ENCODE measurements at regions not wholly inside any gene's neighbourhood (a gene's known extent, or its start where the extent isn't known, plus 50 kb on each side); places are given as distances from the start of the nearest gene placed in this dataset.

DNA sequence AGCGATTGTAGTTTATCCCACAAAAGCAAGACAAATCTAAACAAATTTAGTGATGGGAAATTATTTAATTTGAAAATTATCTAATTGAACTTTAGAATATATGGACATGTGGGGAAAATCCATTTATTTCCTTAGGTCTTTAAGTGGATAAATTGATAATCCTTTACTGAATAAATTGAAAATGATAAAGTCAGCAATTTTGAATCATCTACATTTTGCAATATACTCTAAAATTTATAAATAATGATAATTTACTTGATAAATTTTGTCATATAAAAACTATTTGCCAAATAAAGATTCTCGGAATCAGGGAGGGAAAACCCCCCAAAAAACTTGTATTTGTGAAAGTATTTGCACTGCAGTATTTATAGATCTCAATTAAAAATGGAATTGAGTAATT, 875.3 kb upstream of the SLITRK5 start:
- Histone ChIP-seq H3K4me3 (no peak overlapping the region), H3K36me3 (no peaks in the 10 kb centered on the region), H3K9me3 (no peaks in the 10 kb centered on the region), H3K27me3 (no peaks in the 10 kb centered on the region), H3K4me1 (ENCODE audit: insufficient read depth) (no peaks in the 10 kb centered on the region), H3K27ac (no peak overlapping the region)
- DNase-seq = no peak
- intact Hi-C loops (cut with DNase I) = no loop called here
- TF ChIP-seq, protein P1, sequence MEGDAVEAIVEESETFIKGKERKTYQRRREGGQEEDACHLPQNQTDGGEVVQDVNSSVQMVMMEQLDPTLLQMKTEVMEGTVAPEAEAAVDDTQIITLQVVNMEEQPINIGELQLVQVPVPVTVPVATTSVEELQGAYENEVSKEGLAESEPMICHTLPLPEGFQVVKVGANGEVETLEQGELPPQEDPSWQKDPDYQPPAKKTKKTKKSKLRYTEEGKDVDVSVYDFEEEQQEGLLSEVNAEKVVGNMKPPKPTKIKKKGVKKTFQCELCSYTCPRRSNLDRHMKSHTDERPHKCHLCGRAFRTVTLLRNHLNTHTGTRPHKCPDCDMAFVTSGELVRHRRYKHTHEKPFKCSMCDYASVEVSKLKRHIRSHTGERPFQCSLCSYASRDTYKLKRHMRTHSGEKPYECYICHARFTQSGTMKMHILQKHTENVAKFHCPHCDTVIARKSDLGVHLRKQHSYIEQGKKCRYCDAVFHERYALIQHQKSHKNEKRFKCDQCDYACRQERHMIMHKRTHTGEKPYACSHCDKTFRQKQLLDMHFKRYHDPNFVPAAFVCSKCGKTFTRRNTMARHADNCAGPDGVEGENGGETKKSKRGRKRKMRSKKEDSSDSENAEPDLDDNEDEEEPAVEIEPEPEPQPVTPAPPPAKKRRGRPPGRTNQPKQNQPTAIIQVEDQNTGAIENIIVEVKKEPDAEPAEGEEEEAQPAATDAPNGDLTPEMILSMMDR (IDR thresholded peaks at IDR 0.05) = no peak
- no peak for TF ChIP-seq EP300 (IDR thresholded peaks at IDR 0.05)
- TF ChIP-seq POLR2A (IDR thresholded peaks at IDR 0.05) = no peak
- WGBS, 3 donors = 56 to 77% (median 71%) methylated on average over 2 of the region's 2 CpGs

DNA sequence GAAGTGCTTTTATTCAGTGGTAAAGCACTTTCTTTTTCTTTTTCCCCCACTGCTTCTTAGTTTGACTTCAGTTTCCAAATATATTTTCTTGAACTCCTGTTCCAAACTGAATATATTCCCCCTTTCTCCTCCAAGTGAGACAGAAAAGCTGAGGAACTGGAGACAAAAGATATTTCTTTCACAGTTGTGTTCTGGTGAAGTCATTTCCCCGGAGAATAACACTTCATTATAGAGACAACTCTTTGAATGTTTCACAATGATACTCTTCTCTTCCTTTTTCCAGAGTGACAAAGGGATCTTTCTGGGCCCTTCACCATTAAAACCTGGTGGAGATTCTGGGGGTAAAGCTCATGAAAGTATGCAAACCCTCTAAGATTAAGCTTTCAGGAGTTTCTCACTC, 860.8 kb upstream of the SLITRK5 start:
- WGBS, 3 donors = 63 to 84% (median 67%) methylated on average over 1 of the region's 1 CpG
- no peak for TF ChIP-seq POLR2A (IDR thresholded peaks at IDR 0.05)
- TF ChIP-seq, protein P1 (IDR thresholded peaks at IDR 0.05) = no peak
- Histone ChIP-seq H3K4me3 (no peak overlapping the region), H3K36me3 (no peaks in the 10 kb centered on the region), H3K27me3 (no peaks in the 10 kb centered on the region), H3K27ac (no peak overlapping the region), H3K9me3 (no peaks in the 10 kb centered on the region), H3K4me1 (ENCODE audit: insufficient read depth) (no peaks in the 10 kb centered on the region)
- intact Hi-C loops (cut with DNase I) = no loop called here
- DNase-seq = no peak

DNA sequence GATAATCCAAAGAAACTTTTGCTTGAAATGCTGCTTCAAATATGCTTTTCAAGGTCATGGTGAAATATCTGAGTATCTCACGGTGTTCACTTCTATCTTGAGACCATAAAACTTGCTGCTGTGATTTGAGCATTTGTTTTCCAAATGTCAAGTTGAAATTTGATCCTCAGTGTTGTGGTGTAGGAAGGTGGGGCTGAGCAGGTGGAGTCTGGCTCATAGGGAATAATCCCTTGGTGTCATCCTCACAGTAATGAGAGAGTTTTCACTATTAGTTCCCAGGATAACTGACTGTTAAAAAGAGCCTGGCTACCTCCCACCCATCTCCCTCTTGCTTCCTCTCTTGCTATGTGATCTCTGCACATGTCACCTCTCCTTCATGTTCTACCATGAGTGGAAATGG, 858.0 kb upstream of the SLITRK5 start:
- H3K27ac ChIP-seq = no peak overlapping the region
- WGBS, 3 donors = 9 to 13% (median 10%) methylated on average over 1 of the region's 1 CpG
- no peaks in the 10 kb centered on the region for H3K27me3 ChIP-seq
- H3K9me3 ChIP-seq = no peaks in the 10 kb centered on the region
- H3K36me3 ChIP-seq = no peaks in the 10 kb centered on the region
- no peak for TF ChIP-seq POLR2A (IDR thresholded peaks at IDR 0.05)
- TF ChIP-seq, protein P1 (IDR thresholded peaks at IDR 0.05) = no peak
- no peak for TF ChIP-seq EP300 (IDR thresholded peaks at IDR 0.05)
- no peak for DNase-seq
- H3K4me3 ChIP-seq = no peak overlapping the region
- H3K4me1 ChIP-seq (ENCODE audit: insufficient read depth) = no peaks in the 10 kb centered on the region
- intact Hi-C loops (cut with DNase I) = no loop called here

DNA sequence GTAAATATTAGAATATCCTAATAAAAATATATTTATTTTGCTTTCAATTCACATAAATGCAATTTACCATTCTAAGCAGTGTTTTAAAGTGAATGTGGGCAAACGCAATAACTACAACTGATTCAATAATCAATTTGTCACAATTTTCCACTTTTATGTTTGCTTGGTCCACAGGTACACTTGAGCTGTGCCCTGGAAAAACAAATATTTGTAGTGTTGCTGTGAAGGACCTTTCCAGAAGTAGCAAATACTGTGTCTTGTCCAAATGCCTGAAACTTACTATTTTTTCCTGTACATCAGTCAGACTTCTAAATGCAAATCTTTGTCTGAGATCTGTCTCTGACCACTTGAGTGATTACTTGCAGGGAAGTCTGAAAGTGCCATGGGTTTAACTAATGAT, 845.8 kb upstream of the SLITRK5 start:
- TF ChIP-seq, protein P1 (IDR thresholded peaks at IDR 0.05) = no peak
- TF ChIP-seq EP300 (IDR thresholded peaks at IDR 0.05) = no peak
- TF ChIP-seq POLR2A (IDR thresholded peaks at IDR 0.05) = no peak
- H3K4me3 ChIP-seq = no peak overlapping the region
- no peaks in the 10 kb centered on the region for H3K27me3 ChIP-seq
- H3K9me3 ChIP-seq = no peaks in the 10 kb centered on the region
- no peaks in the 10 kb centered on the region for H3K36me3 ChIP-seq
- intact Hi-C loops (cut with DNase I) = no loop called here
- no peak for DNase-seq
- WGBS, 3 donors = 89 to 94% (median 92%) methylated on average over 1 of the region's 1 CpG
- no peak overlapping the region for H3K27ac ChIP-seq
- no peaks in the 10 kb centered on the region for H3K4me1 ChIP-seq (ENCODE audit: insufficient read depth)

DNA sequence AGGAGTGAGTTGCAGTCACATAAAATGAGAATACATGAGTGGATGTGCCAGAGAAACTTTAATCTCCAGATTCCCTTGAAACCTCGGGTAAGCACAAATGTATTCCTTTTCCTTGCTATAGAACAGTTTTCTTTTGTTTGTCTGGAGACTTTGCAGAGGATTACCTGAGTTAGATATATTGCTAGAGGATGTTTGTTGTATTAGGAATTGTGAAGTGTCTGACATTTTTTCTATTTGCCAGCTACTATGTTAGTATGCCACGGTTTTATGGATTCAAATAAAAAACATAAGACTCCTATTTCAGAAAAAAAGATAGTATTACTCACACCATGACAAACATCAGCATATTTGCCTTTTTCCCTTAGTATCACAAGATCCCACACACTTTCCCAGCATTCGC, 844.9 kb upstream of the SLITRK5 start:
- intact Hi-C loops (cut with DNase I) = no loop called here
- Histone ChIP-seq H3K27me3 (no peaks in the 10 kb centered on the region), H3K36me3 (no peaks in the 10 kb centered on the region), H3K27ac (no peak overlapping the region), H3K4me1 (ENCODE audit: insufficient read depth) (no peaks in the 10 kb centered on the region), H3K9me3 (no peaks in the 10 kb centered on the region), H3K4me3 (no peak overlapping the region)
- DNase-seq = no peak
- no peak for TF ChIP-seq EP300 (IDR thresholded peaks at IDR 0.05)
- TF ChIP-seq POLR2A (IDR thresholded peaks at IDR 0.05) = no peak
- TF ChIP-seq, protein P1 (IDR thresholded peaks at IDR 0.05) = no peak
- 70 to 77% (median 76%) methylated on average over 3 of the region's 3 CpGs for WGBS, 3 donors

All from ovary (tissue), 7 donors.